Thymus (tissue), 11 donors: ENCODE measurements at regions not wholly inside any gene's neighbourhood (a gene's known extent, or its start where the extent isn't known, plus 50 kb on each side); places are given as distances from the start of the nearest gene placed in this dataset.

Source experiments
- DNase-seq, 9 donors: peaks; one replicate each; pipeline ENCODE4 v3.0.0-alpha.2; 2013; ENCODE audit warnings: low spot score in 9 of 9, low read depth in 6 of 9, missing footprints in 1 of 9
- H3K27ac ChIP-seq, 2 donors: one replicate each; pipeline ENCODE4 v1.5.1; 2013; ENCODE audit warnings: control low read depth in 1 of 2, low read depth in 1 of 2, low read length in 1 of 2, mild to moderate bottlenecking in 1 of 2, moderate library complexity in 1 of 2
- H3K27me3 ChIP-seq, 2 donors: one replicate each; pipeline ENCODE4 v1.5.1; 2013; ENCODE audit warnings: low read length in 1 of 2; ENCODE audit not compliant: control insufficient read depth in 2 of 2, insufficient read depth in 1 of 2
- H3K36me3 ChIP-seq, 2 donors: one replicate each; pipeline ENCODE4 v1.5.1; 2013; ENCODE audit warnings: low read length in 1 of 2, mild to moderate bottlenecking in 1 of 2, moderate library complexity in 1 of 2; ENCODE audit not compliant: control insufficient read depth in 2 of 2, insufficient read depth in 2 of 2
- H3K4me1 ChIP-seq, 2 donors: one replicate each; pipeline ENCODE4 v1.5.1; 2013; ENCODE audit warnings: low read length in 2 of 2; ENCODE audit not compliant: control insufficient read depth in 2 of 2, insufficient read depth in 2 of 2
- H3K4me3 ChIP-seq, 2 donors: one replicate each; pipeline ENCODE4 v1.5.1; 2013; ENCODE audit warnings: low read length in 2 of 2, control low read depth in 1 of 2, mild to moderate bottlenecking in 1 of 2
- H3K9me3 ChIP-seq, 2 donors: one replicate each; pipeline ENCODE4 v1.5.1; 2013; ENCODE audit warnings: low read length in 1 of 2, mild to moderate bottlenecking in 1 of 2; ENCODE audit not compliant: control insufficient read depth in 2 of 2, insufficient read depth in 1 of 2
- WGBS: extraction: QIAGEN DNeasy Blood & Tissue Kit; methylation state at CpG from one replicate; pipeline ENCODE4 v1.1.7; 2013; 5-methylcytosine and 5-hydroxymethylcytosine counted together
- donor health status: healthy.

- DNase-seq: no peak
- 84% methylated on average over 11 of the region's 11 CpGs for WGBS
These were observed 347.2 kb upstream of the B3GAT1 start for GRCh38 chr11:134759274-134759673.

GRCh38 chr11:134758342-134758931, 346.4 kb upstream of the B3GAT1 start:
- Histone ChIP-seq H3K9me3 (no peaks in the 10 kb centered on the region), H3K4me3 (no peak overlapping the region), H3K27ac (no peak overlapping the region), H3K27me3 (peaks cover 0 to 5% of the 10 kb centered on the region in 2 donors), H3K4me1 (no peaks in the 10 kb centered on the region), H3K36me3 (no peaks in the 10 kb centered on the region)
- 94% methylated on average over 10 of the region's 10 CpGs for WGBS
- no peak for DNase-seq

More at GRCh38 chr11:134759274-134759673, 347.2 kb upstream of the B3GAT1 start:
- Histone ChIP-seq H3K9me3 (no peaks in the 10 kb centered on the region), H3K27ac (no peak overlapping the region), H3K4me3 (no peak overlapping the region), H3K36me3 (no peaks in the 10 kb centered on the region), H3K27me3 (peaks cover 0 to 5% of the 10 kb centered on the region in 2 donors), H3K4me1 (no peaks in the 10 kb centered on the region)

- H3K27ac ChIP-seq: no peak overlapping the region
- H3K27me3 ChIP-seq: peaks cover 0 to 4% of the 10 kb centered on the region in 2 donors
- WGBS: 82% methylated on average over 3 of the region's 3 CpGs
These were observed 345.6 kb upstream of the B3GAT1 start for GRCh38 chr11:134757633-134758032.

GRCh38 chr11:134756811-134757540, 344.9 kb upstream of the B3GAT1 start:
- no peaks in the 10 kb centered on the region for H3K36me3 ChIP-seq
- H3K27me3 ChIP-seq: no peaks in the 10 kb centered on the region
- no peaks in the 10 kb centered on the region for H3K9me3 ChIP-seq
- no peak overlapping the region for H3K4me3 ChIP-seq
- 76% methylated on average over 9 of the region's 9 CpGs for WGBS
- H3K27ac ChIP-seq: no peak overlapping the region
- no peaks in the 10 kb centered on the region for H3K4me1 ChIP-seq
- DNase-seq: no peak

More at GRCh38 chr11:134757633-134758032, 345.6 kb upstream of the B3GAT1 start:
- Histone ChIP-seq H3K9me3 (no peaks in the 10 kb centered on the region), H3K4me3 (no peak overlapping the region), H3K4me1 (no peaks in the 10 kb centered on the region), H3K36me3 (no peaks in the 10 kb centered on the region)
- DNase-seq: no peak

GRCh38 chr11:134755535-134755934, 343.5 kb upstream of the B3GAT1 start:
- no peaks in the 10 kb centered on the region for H3K9me3 ChIP-seq
- no peaks in the 10 kb centered on the region for H3K4me1 ChIP-seq
- 82% methylated on average over 10 of the region's 10 CpGs for WGBS
- no peak for DNase-seq
- no peak overlapping the region for H3K4me3 ChIP-seq
- no peak overlapping the region for H3K27ac ChIP-seq
- H3K27me3 ChIP-seq: no peaks in the 10 kb centered on the region
- no peaks in the 10 kb centered on the region for H3K36me3 ChIP-seq

GRCh38 chr11:134754521-134755198, 342.6 kb upstream of the B3GAT1 start:
- Histone ChIP-seq H3K27ac (no peak overlapping the region), H3K4me3 (no peak overlapping the region), H3K27me3 (no peaks in the 10 kb centered on the region), H3K4me1 (no peaks in the 10 kb centered on the region), H3K9me3 (no peaks in the 10 kb centered on the region), H3K36me3 (no peaks in the 10 kb centered on the region)
- WGBS: 68% methylated on average over 19 of the region's 19 CpGs
- DNase-seq: no peak

- 82% methylated on average over 16 of the region's 16 CpGs for whole genome bisulfite sequencing
- no peaks in the 10 kb centered on the region for H3K36me3 ChIP-seq
- H3K9me3 ChIP-seq: no peaks in the 10 kb centered on the region
- no peak overlapping the region for H3K4me3 ChIP-seq
- DNase-seq: no peak
- no peaks in the 10 kb centered on the region for H3K4me1 ChIP-seq
- H3K27ac ChIP-seq: no peak overlapping the region
- H3K27me3 ChIP-seq: no peaks in the 10 kb centered on the region
These were observed 341.9 kb upstream of the B3GAT1 start for GRCh38 chr11:134753771-134754520.

- Histone ChIP-seq H3K9me3 (no peaks in the 10 kb centered on the region), H3K4me3 (no peak overlapping the region), H3K27ac (no peak overlapping the region), H3K36me3 (no peaks in the 10 kb centered on the region), H3K27me3 (no peaks in the 10 kb centered on the region), H3K4me1 (no peaks in the 10 kb centered on the region)
- WGBS: 88% methylated on average over 13 of the region's 13 CpGs
- DNase-seq: no peak
These were observed 341.1 kb upstream of the B3GAT1 start for GRCh38 chr11:134752964-134753770.
